ENCODE measurements at regions not wholly inside any gene's neighbourhood (a gene's known extent, or its start where the extent isn't known, plus 50 kb on each side); places are given as distances from the start of the nearest gene placed in this dataset.

DNA sequence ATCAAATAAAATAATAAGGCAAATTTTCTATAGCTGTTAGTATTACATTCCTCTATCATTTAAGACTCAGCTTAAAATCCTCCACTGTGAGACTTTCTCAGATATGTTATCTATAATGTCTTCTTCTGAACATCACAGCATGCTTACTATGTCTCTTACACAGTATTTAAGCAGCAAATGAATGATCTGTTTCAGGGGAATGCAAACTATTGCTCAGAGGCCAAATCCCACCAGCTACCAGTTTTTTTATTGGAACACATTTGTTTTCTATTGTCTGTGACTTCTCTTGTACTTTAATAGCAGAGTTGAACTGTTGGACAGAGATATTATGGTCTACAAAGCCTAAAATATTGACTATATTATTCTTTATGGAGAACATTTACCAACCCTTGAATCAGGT is 59.6 kb downstream of the C3orf38 start:
- TF ChIP-seq EGR1 (IDR thresholded peaks at IDR 0.05): no peak
- TF ChIP-seq, protein P1, sequence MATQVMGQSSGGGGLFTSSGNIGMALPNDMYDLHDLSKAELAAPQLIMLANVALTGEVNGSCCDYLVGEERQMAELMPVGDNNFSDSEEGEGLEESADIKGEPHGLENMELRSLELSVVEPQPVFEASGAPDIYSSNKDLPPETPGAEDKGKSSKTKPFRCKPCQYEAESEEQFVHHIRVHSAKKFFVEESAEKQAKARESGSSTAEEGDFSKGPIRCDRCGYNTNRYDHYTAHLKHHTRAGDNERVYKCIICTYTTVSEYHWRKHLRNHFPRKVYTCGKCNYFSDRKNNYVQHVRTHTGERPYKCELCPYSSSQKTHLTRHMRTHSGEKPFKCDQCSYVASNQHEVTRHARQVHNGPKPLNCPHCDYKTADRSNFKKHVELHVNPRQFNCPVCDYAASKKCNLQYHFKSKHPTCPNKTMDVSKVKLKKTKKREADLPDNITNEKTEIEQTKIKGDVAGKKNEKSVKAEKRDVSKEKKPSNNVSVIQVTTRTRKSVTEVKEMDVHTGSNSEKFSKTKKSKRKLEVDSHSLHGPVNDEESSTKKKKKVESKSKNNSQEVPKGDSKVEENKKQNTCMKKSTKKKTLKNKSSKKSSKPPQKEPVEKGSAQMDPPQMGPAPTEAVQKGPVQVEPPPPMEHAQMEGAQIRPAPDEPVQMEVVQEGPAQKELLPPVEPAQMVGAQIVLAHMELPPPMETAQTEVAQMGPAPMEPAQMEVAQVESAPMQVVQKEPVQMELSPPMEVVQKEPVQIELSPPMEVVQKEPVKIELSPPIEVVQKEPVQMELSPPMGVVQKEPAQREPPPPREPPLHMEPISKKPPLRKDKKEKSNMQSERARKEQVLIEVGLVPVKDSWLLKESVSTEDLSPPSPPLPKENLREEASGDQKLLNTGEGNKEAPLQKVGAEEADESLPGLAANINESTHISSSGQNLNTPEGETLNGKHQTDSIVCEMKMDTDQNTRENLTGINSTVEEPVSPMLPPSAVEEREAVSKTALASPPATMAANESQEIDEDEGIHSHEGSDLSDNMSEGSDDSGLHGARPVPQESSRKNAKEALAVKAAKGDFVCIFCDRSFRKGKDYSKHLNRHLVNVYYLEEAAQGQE (IDR thresholded peaks at IDR 0.05; ENCODE audit: low read depth): no peak
- TF ChIP-seq, protein P2, sequence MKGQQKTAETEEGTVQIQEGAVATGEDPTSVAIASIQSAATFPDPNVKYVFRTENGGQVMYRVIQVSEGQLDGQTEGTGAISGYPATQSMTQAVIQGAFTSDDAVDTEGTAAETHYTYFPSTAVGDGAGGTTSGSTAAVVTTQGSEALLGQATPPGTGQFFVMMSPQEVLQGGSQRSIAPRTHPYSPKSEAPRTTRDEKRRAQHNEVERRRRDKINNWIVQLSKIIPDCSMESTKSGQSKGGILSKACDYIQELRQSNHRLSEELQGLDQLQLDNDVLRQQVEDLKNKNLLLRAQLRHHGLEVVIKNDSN (IDR thresholded peaks at IDR 0.05): no peak

DNA sequence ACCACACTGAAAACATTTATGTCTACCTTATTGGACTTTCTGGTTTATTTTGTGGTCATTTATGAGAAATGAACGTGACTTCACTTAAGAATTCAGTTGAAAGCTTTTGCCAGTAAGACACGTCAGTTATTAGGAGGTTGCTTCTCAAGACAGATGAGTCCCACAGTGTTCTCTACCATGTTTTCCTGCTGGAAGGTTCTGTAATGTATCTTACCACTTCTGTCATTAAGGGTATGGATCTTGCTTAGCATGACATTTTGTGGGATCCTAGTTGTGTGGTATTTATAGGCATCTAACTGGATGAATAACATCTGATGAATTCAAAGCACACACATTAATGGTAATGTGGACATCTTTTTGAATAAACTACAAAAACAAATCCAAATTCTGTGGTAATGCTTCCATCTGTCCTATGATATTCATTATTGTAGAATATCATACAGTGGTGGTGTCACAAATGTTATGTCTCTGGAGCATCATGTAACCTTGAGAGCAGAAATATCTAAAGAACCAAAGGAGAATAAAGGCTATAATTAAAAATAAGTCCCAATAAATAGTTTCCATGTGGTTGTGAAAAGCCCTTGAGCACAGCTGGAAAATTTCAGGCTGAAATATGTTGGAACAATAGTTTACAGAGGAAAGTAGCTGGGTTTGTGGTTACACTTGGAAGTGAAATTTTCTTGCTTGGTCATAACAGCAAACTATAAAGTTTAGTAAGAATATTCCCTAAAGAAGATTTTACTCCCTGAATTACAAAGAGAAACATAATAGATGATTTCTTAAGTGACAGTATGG is 61.5 kb downstream of the C3orf38 start:
- TF ChIP-seq NFIC (IDR thresholded peaks at IDR 0.05): no peak
- no peak for TF ChIP-seq TAF1 (IDR thresholded peaks at IDR 0.05; ENCODE audit: low read depth)
- TF ChIP-seq, protein P1 (IDR thresholded peaks at IDR 0.05; ENCODE audit: low read depth): no peak
- TF ChIP-seq, protein P3, sequence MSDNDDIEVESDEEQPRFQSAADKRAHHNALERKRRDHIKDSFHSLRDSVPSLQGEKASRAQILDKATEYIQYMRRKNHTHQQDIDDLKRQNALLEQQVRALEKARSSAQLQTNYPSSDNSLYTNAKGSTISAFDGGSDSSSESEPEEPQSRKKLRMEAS (IDR thresholded peaks at IDR 0.05): no peak
- TF ChIP-seq CEBPB (IDR thresholded peaks at IDR 0.05): no peak
- TF ChIP-seq RAD21 (IDR thresholded peaks at IDR 0.05; ENCODE audit: low read depth): no peak
- no peak for TF ChIP-seq EGR1 (IDR thresholded peaks at IDR 0.05)
- no peak for TF ChIP-seq ZBTB7A (IDR thresholded peaks at IDR 0.05; ENCODE audit: low read depth)
- no peak for TF ChIP-seq TEAD4 (IDR thresholded peaks at IDR 0.05)
- no peak for TF ChIP-seq FOXM1 (IDR thresholded peaks at IDR 0.05; ENCODE audit: borderline replicate concordance, low read depth)
- no peak for TF ChIP-seq EP300 (IDR thresholded peaks at IDR 0.05; ENCODE audit: borderline replicate concordance)
- no peak for TF ChIP-seq TCF12 (IDR thresholded peaks at IDR 0.05; ENCODE audit: low read depth)
- TF ChIP-seq CREB1 (IDR thresholded peaks at IDR 0.05; ENCODE audit: low read depth): no peak
- TF ChIP-seq, protein P2 (IDR thresholded peaks at IDR 0.05): no peak
- TF ChIP-seq YY1 (IDR thresholded peaks at IDR 0.05; ENCODE audit: low read depth): no peak

DNA sequence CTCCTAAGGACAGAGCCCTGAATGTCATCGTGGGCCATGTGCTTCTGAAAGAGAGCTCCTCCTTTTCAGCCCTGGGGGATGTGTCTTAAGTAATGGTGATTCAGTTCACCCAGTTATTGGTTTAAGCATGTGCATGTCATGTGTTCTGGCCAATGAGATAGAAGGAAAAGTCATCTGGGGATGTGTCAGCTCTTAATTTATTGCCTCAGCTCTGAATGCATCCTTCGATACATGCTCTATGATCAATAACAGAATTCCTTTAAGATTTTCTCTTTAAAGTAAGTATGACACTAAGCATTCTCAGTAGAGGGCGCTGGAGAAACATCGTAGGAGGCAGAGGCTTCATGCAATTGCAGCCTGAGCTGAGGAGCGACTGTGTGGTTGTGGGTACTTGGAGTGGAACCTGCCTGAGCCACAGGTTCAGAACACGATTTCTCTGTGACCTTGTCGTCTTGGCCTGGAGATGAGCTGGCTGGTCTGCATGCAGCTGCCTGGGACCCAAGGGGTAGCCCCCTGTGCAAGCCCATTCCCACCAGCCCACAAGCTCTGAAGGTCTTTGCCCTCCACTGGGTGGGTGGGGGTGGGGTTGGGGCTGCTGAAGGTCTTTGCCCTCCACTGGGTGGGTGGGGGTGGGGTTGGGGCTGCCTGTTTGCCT is 69.5 kb downstream of the C3orf38 start:
- TF ChIP-seq RAD21 (IDR thresholded peaks at IDR 0.05; ENCODE audit: low read depth): peak; percentile 87
- no peak for TF ChIP-seq CREB1 (IDR thresholded peaks at IDR 0.05; ENCODE audit: low read depth)
- TF ChIP-seq EGR1 (IDR thresholded peaks at IDR 0.05): no peak

DNA sequence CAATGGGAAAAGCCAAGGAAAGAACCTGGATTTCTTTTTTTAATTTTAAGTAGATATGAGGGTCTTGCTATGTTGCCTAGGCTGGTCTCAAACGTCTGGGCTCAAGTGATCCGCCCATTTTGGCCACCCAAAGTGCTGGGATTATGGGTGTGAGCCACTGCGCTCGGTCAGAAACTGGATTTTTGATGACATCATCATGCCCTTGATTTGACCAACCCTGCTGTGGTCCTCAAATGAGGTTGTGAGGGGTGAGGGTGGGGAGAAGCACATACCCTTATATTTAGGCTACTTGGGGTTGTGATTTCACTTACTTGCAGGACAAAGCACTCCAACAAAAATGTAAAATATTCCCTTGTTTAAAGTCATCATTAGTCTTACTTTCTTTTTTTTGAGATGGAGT is 70.4 kb downstream of the C3orf38 start:
- no peak for TF ChIP-seq YY1 (IDR thresholded peaks at IDR 0.05; ENCODE audit: low read depth)
- TF ChIP-seq EP300 (IDR thresholded peaks at IDR 0.05; ENCODE audit: borderline replicate concordance): no peak
- no peak for TF ChIP-seq ZBTB7A (IDR thresholded peaks at IDR 0.05; ENCODE audit: low read depth)
- no peak for TF ChIP-seq RAD21 (IDR thresholded peaks at IDR 0.05; ENCODE audit: low read depth)
- no peak for TF ChIP-seq TAF1 (IDR thresholded peaks at IDR 0.05; ENCODE audit: low read depth)
- TF ChIP-seq TCF12 (IDR thresholded peaks at IDR 0.05; ENCODE audit: low read depth): no peak
- no peak for TF ChIP-seq CREB1 (IDR thresholded peaks at IDR 0.05; ENCODE audit: low read depth)
- TF ChIP-seq TEAD4 (IDR thresholded peaks at IDR 0.05): no peak
- TF ChIP-seq NFIC (IDR thresholded peaks at IDR 0.05): no peak
- TF ChIP-seq, protein P1 (IDR thresholded peaks at IDR 0.05; ENCODE audit: low read depth): no peak
- TF ChIP-seq, protein P2 (IDR thresholded peaks at IDR 0.05): no peak
- TF ChIP-seq EGR1 (IDR thresholded peaks at IDR 0.05): no peak
- TF ChIP-seq CEBPB (IDR thresholded peaks at IDR 0.05): no peak
- TF ChIP-seq FOXM1 (IDR thresholded peaks at IDR 0.05; ENCODE audit: borderline replicate concordance, low read depth): no peak
- TF ChIP-seq, protein P3 (IDR thresholded peaks at IDR 0.05): no peak
